IPS-15b (cell line): ENCODE measurements at regions not wholly inside any gene's neighbourhood (a gene's known extent, or its start where the extent isn't known, plus 50 kb on each side); places are given as distances from the start of the nearest gene placed in this dataset.

Source experiments
- H3K27me3 ChIP-seq: one replicate; pipeline ENCODE4 v1.6.1; 2013; ENCODE audit warnings: low read length; ENCODE audit not compliant: control insufficient read depth, insufficient read depth
- H3K36me3 ChIP-seq: one replicate; pipeline ENCODE4 v1.6.1; 2013; ENCODE audit warnings: low read length; ENCODE audit not compliant: control insufficient read depth, insufficient read depth
- H3K4me1 ChIP-seq: one replicate; pipeline ENCODE4 v1.6.1; 2013; ENCODE audit warnings: mild to moderate bottlenecking, low read length; ENCODE audit not compliant: control insufficient read depth, insufficient read depth
- H3K4me3 ChIP-seq: one replicate; pipeline ENCODE4 v1.5.1; 2013; ENCODE audit warnings: low read depth, low read length
- H3K9ac ChIP-seq: one replicate; pipeline ENCODE4 v1.6.1; 2013; ENCODE audit warnings: low read depth, mild to moderate bottlenecking, low read length
- H3K9me3 ChIP-seq: one replicate; pipeline ENCODE4 v1.6.1; 2013; ENCODE audit warnings: mild to moderate bottlenecking, low read length; ENCODE audit not compliant: control insufficient read depth, insufficient read depth

DNA sequence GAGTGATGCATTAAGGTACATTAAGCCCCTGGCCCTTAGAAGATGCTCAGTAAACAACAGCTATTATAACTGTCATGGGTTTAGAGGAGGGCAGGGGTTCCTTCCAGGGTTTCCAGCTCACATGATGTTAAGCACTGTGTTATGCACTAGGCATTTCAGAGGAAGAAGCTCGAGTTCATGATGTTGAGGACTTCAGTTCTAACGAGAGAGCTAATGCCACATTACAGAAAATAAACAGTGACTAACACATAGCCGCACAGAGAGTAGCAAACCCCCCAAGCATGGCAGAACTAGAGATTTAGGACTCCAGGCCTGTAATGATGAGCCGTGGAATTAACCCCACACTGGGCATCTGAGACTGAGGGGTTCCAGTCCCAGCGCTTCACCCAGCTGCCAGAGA, 105.2 kb downstream of the UNC5CL start:
- H3K36me3 ChIP-seq = no peaks in the 10 kb centered on the region
- H3K9ac ChIP-seq = no peak overlapping the region
- no peaks in the 10 kb centered on the region for H3K9me3 ChIP-seq
- H3K4me1 ChIP-seq = no peaks in the 10 kb centered on the region
- no peak overlapping the region for H3K4me3 ChIP-seq
- no peaks in the 10 kb centered on the region for H3K27me3 ChIP-seq

DNA sequence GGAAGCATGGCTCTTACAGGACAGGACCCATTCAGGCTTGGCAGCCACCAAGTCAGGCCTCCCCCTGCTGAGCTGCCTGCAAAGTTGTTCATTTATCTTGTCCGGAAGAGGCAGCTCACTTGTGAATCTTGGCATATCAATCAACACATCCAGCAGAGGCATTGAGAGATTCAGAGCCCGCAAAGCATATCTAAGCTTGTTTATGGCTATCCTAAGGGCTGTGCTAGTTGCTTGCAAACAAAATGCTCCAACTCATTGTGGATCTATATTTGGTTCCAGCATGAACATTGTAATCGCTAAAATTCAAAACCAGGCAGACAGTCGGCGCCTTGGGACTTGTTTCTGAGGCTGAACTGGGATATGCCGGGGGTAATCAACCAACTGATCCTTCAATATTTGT, 106.1 kb downstream of the UNC5CL start:
- no peak overlapping the region for H3K4me3 ChIP-seq

DNA sequence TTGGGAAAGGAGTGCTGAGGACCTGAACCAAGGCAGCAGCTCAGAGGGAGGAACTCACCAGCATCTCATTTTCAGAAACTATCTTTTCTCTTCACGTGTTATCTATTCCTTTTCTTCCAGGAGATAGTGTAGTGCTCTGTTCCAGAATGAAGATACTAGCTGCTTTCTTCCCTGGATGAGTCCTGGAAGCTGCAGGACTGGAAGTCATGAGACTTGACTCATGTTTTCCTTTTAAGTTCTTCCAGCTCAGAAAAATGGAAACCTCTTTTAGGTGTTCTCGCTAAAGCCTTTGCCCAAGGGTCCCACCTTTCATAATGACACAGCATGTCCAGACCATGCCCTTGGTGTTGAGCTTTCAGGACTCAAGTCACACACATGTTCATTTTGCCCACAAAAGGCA, 106.7 kb downstream of the UNC5CL start:
- Histone ChIP-seq H3K27me3 (no peaks in the 10 kb centered on the region), H3K4me3 (no peak overlapping the region), H3K4me1 (no peaks in the 10 kb centered on the region), H3K9ac (no peak overlapping the region), H3K9me3 (no peaks in the 10 kb centered on the region), H3K36me3 (no peaks in the 10 kb centered on the region)

More for the DNA sequence above, 106.1 kb downstream of the UNC5CL start:
- H3K36me3 ChIP-seq = no peaks in the 10 kb centered on the region
- no peaks in the 10 kb centered on the region for H3K9me3 ChIP-seq
- no peaks in the 10 kb centered on the region for H3K4me1 ChIP-seq
- no peak overlapping the region for H3K9ac ChIP-seq
- H3K27me3 ChIP-seq = no peaks in the 10 kb centered on the region

DNA sequence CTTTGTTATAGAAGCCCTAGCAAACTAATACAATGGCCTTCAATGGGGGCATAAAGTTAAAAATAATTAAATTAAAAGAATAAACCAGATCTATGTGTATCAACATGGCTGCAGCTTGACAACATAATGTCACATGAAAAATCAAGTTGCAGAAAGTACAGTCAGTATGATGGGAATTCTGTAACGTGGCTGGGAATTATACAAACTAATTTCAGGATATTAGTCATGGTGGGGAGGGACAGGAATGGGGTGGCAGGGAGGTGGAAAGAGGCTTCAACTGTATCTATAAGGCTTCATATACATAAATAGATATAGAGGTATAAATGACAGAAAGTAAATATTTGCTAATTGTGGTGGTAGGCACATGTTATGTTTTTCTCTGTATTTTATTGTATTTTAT, 107.1 kb downstream of the UNC5CL start:
- Histone ChIP-seq H3K9ac (no peak overlapping the region), H3K4me3 (no peak overlapping the region), H3K27me3 (no peaks in the 10 kb centered on the region), H3K4me1 (no peaks in the 10 kb centered on the region), H3K9me3 (no peaks in the 10 kb centered on the region), H3K36me3 (no peaks in the 10 kb centered on the region)

DNA sequence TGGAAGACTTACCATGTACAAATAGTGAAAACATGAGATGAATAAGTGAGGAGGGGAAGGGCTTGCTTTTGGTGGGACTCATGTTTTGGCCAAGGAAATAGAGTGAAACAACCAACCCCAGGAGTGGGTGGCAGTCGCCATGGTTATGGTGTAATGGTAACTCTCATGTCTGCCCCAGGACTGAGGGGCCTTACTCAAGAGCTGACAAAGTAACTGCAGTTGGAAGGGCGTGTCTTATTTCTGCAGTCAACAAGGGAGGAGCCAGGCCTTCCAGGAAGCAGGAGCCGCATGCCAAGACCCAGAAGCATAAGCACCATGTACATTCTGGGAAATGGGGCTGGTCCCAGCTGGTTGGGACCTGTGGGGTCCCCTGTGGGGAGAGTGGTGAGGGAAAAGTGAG, 108.5 kb downstream of the UNC5CL start:
- H3K4me3 ChIP-seq = no peak overlapping the region
- H3K9ac ChIP-seq = no peak overlapping the region
- H3K9me3 ChIP-seq = no peaks in the 10 kb centered on the region
- no peaks in the 10 kb centered on the region for H3K4me1 ChIP-seq
- no peaks in the 10 kb centered on the region for H3K36me3 ChIP-seq
- no peaks in the 10 kb centered on the region for H3K27me3 ChIP-seq

DNA sequence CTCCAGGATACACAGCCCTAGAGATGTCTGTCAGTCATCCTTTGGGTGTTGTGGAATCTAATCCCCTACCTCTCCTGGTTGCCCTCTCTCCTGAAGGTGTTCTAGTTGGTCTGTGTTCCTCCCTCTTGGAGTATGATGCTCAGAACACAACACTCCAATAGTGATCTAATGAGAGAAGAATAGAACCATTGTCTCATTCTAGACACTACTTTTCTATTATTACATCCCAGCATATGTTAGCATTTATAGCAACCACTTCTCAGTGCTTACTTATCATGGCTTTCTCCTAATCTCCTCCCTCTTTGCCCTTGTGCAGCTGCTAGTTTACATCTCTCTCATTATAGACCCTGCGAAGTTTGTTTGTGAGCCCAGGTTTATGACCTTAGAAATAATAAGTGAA, 109.0 kb downstream of the UNC5CL start:
- H3K9me3 ChIP-seq = no peaks in the 10 kb centered on the region
- H3K36me3 ChIP-seq = no peaks in the 10 kb centered on the region
- H3K4me3 ChIP-seq = no peak overlapping the region
- H3K4me1 ChIP-seq = no peaks in the 10 kb centered on the region
- no peak overlapping the region for H3K9ac ChIP-seq
- no peaks in the 10 kb centered on the region for H3K27me3 ChIP-seq

DNA sequence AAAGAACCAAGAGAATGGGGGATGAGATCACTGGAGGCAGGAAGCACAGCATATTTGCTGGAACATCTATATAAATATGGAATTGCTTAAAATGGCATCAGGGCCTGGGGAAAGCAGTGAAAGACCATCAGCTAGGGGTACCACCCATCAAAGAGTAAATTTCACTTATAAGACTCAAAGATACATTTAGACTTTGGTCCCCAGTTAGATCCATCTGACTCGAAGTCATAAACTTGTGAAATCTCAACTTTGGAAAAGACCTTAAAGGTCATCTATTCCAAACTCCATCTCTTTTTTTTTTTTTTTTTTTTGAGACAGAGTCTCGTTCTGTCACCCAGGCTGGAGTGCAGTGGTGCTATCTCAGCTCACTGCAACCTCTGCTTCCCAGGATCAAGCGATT, 109.8 kb downstream of the UNC5CL start:
- Histone ChIP-seq H3K36me3 (no peaks in the 10 kb centered on the region), H3K9me3 (no peaks in the 10 kb centered on the region), H3K4me3 (no peak overlapping the region), H3K4me1 (no peaks in the 10 kb centered on the region), H3K27me3 (no peaks in the 10 kb centered on the region), H3K9ac (no peak overlapping the region)

DNA sequence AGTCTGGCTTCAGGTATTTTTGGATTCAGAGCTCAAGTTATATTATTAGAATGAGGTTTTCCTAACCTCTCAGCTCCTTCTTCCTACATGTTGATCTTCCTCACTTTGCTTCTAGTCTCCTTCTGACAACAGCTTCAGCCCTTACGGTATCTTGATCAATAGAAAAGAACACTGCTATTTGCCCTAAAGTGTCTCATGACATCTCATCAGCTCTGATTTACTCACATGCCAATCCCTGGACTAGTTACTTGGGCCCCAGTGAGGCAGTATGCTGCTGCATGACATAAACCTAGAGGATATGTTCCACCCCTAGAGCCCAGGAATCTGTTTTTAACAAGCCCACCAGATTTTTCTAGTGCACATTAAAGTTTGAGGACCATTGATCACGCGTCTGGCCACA, 110.3 kb downstream of the UNC5CL start:
- no peaks in the 10 kb centered on the region for H3K27me3 ChIP-seq
- no peaks in the 10 kb centered on the region for H3K36me3 ChIP-seq
- H3K9ac ChIP-seq = no peak overlapping the region
- H3K4me1 ChIP-seq = no peaks in the 10 kb centered on the region
- no peaks in the 10 kb centered on the region for H3K9me3 ChIP-seq
- H3K4me3 ChIP-seq = no peak overlapping the region

DNA sequence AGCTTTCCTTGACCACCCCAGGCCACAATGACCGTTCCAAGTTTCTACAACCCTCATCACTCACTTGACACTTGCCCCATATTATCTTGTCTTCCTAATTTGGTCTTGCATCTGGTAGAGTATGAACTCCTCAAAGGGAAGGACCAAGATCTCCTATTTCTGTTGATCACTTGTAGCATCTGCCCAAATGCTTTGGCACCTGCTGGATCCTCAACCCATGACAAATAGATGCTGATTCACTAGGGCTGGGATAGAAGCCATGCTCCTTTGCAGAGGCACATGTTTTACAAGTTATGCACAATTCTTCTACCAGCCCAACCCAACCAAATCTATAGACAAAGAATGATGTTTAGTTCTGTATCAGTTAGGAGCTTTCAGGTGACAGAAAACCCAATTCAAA, 110.7 kb downstream of the UNC5CL start:
- no peaks in the 10 kb centered on the region for H3K9me3 ChIP-seq
- no peaks in the 10 kb centered on the region for H3K36me3 ChIP-seq
- no peaks in the 10 kb centered on the region for H3K27me3 ChIP-seq
- H3K9ac ChIP-seq = no peak overlapping the region
- H3K4me1 ChIP-seq = no peaks in the 10 kb centered on the region
- H3K4me3 ChIP-seq = no peak overlapping the region

DNA sequence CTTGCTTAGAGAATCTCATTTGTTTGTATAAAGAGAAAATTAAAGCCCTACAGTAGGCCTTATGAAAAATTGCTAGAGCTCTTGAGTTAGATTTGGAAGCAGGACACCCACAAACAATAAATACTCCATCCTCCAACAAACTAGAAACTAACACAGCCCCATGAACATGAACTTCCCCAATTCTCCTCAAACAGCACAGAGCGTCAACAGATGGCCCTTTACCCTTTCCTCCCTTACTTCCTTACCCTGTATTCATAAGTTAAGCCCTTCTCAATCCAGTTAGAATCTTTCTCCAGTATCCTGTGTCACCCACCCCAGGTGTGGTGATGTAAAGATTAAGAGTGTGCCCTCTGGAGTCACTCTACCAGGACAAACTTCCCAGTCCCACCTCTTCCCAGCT, 113.7 kb downstream of the UNC5CL start:
- Histone ChIP-seq H3K36me3 (no peaks in the 10 kb centered on the region), H3K4me1 (no peaks in the 10 kb centered on the region), H3K9me3 (no peaks in the 10 kb centered on the region), H3K4me3 (no peak overlapping the region), H3K27me3 (no peaks in the 10 kb centered on the region), H3K9ac (no peak overlapping the region)

DNA sequence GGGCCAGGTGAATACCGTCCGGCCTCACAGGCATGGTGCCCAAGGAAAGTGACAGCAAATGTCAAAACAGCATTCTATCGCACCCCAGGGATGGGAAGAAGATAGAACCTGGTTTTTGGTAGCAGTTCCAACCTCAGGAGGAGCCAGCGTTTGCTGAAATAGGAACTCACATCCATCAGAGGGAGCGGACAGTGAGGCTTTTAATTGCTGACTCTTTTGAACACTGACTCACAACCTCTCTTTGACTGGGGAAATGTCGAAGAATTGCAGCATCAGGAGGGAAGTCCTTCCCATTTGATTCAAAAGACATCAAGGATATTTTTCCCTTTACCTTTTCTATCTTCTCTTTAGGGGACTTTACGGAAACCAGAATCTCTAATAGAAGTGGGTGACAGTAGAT, 114.2 kb downstream of the UNC5CL start:
- H3K36me3 ChIP-seq = no peaks in the 10 kb centered on the region
- H3K9me3 ChIP-seq = no peaks in the 10 kb centered on the region
- no peak overlapping the region for H3K9ac ChIP-seq
- no peaks in the 10 kb centered on the region for H3K27me3 ChIP-seq
- no peak overlapping the region for H3K4me3 ChIP-seq
- H3K4me1 ChIP-seq = no peaks in the 10 kb centered on the region

DNA sequence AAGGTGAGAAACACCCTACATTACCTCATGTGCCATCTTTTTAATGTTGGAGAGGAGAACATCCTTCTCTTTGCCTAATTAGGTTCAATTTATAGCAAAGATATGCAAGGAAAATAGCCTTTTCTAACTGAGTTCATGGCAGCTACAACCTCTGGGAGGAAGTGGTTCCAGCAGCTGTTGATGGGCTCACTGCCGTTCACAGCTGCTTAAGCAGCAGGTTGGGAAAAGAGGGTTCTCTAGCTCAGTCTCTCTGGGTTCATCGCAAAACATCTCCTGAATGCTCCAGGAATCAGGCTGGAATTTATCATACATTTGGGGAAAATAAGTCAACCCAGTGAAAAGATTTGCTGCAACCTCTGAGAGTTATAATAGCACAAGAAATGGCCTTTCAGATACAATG, 115.1 kb downstream of the UNC5CL start:
- no peak overlapping the region for H3K9ac ChIP-seq
- no peaks in the 10 kb centered on the region for H3K4me1 ChIP-seq
- H3K4me3 ChIP-seq = no peak overlapping the region
- no peaks in the 10 kb centered on the region for H3K9me3 ChIP-seq
- no peaks in the 10 kb centered on the region for H3K36me3 ChIP-seq
- peaks cover 2% of the 10 kb centered on the region for H3K27me3 ChIP-seq

DNA sequence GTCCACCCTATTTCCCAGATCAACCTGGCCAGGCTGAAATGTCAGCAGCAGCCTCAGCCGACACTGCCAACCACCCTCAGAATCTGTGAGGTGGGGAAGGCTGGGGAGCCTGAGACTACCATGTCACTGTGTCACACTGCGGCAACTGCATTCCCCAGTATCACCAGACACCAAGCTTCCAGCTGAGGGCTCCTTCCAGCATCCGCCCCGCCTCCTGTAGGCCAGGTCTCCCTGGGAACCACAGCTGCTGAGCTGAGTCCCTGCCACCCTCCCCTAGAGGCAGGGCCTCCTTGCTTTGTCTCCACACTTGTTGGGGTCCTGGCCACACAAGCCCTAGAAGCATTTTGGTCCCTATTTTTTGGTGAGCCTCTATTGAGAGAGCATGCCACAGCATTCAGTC, 115.7 kb downstream of the UNC5CL start:
- no peaks in the 10 kb centered on the region for H3K36me3 ChIP-seq
- H3K4me3 ChIP-seq = no peak overlapping the region
- H3K9ac ChIP-seq = no peak overlapping the region
- H3K4me1 ChIP-seq = peaks cover 3% of the 10 kb centered on the region
- peaks cover 4% of the 10 kb centered on the region for H3K27me3 ChIP-seq
- no peaks in the 10 kb centered on the region for H3K9me3 ChIP-seq
